ENCODE measurements at regions not wholly inside any gene's neighbourhood (a gene's known extent, or its start where the extent isn't known, plus 50 kb on each side); places are given as distances from the start of the nearest gene placed in this dataset.

GRCh38 chr7:52074912-52075311, 758.3 kb upstream of the COBL start:
- TF ChIP-seq PKNOX1 (IDR thresholded peaks at IDR 0.05) (no peak), ELF4 (IDR thresholded peaks at IDR 0.05) (no peak), ZNF384 (IDR thresholded peaks at IDR 0.05) (no peak), HDGF (IDR thresholded peaks at IDR 0.05; ENCODE audit: borderline replicate concordance) (no peak), FOXA1 (IDR thresholded peaks at IDR 0.05) (no peak), FOXK2 (IDR thresholded peaks at IDR 0.05) (no peak), SP1 (IDR thresholded peaks at IDR 0.05) (no peak), CTBP1 (IDR thresholded peaks at IDR 0.05; ENCODE audit: borderline replicate concordance) (no peak), SUZ12 (IDR thresholded peaks at IDR 0.05) (no peak), FOXM1 (IDR thresholded peaks at IDR 0.05; ENCODE audit: borderline replicate concordance) (no peak), TARDBP (IDR thresholded peaks at IDR 0.05) (no peak), ARNT (IDR thresholded peaks at IDR 0.05) (no peak)

Measured in HEK293T (cell line).